ENCODE measurements at regions not wholly inside any gene's neighbourhood (a gene's known extent, or its start where the extent isn't known, plus 50 kb on each side); places are given as distances from the start of the nearest gene placed in this dataset.
A peak's percentile ranks its signal among the peaks of the same experiment; 100 is the strongest.

DNA sequence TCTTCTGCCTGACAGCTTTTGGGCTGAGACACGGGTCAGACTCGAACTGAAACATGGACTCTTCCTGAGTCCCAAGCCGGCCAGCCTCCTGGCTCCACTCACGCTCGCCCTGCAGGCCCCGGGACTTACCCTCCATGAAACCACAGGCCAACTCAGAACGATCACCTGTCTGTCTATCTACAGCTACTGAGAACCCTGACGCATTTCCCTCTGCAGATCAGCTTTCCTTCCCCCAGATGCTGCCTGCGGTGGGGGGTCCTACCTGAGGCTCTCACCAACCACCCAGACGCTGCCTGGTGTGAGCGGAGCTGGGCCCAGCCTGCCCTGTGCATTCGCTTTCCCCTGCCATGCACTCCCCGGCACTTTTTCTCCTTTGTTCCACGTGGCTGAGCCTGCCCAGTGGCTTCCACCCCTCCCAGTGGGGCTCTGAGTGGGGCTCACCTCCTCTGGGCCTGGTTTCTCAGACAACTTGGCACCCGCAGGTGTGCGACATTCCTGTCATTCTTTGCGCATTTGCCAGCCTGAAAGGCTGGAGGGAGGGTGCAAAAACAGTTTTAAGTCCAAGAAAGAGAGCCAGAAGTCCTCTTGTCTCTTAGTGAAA is 60.2 kb downstream of the PLXNA1 start:
- Histone ChIP-seq H3K4me1 (ENCODE audit: insufficient read depth, low read length) (peaks cover 3% of the 10 kb centered on the region; the same call in 1 of the 2 replicates), H2BK15ac (ENCODE audit: low read depth, low read length) (no peak overlapping the region), H3T11ph (ENCODE audit: low read length) (no peak overlapping the region), H3K23ac (ENCODE audit: insufficient read length, low read depth, low read length) (no peak overlapping the region), H3K27ac (ENCODE audit: insufficient read length, low read depth, low read length) (no peak overlapping the region), H4K20me1 (ENCODE audit: control insufficient read depth, insufficient read depth, insufficient read length) (no peaks in the 10 kb centered on the region), H2AFZ (ENCODE audit: low read length) (no peak overlapping the region), H2BK5ac (ENCODE audit: insufficient read length, low read length) (no peak overlapping the region), H2AK5ac (ENCODE audit: insufficient read length, low read length) (no peak overlapping the region), H3K27me3 (ENCODE audit: insufficient read depth, low read length) (no peaks in the 10 kb centered on the region), H3K9me3 (ENCODE audit: control insufficient read depth, low read depth, low read length) (no peaks in the 10 kb centered on the region), H3K79me1 (ENCODE audit: insufficient read depth, low read depth, low read length, poor library complexity, severe bottlenecking) (no peaks in the 10 kb centered on the region), H3K9ac (ENCODE audit: extremely low read depth, insufficient read length, low read length) (no peak overlapping the region), H4K5ac (ENCODE audit: insufficient read length, low read depth, low read length) (no peak overlapping the region), H3K56ac (ENCODE audit: insufficient read length, low read depth, low read length) (no peak overlapping the region), H2BK20ac (ENCODE audit: low read depth, low read length, poor library complexity, severe bottlenecking) (no peak overlapping the region), H3K4me2 (ENCODE audit: insufficient read depth, insufficient read length, low read length) (no peak overlapping the region), H3K79me2 (ENCODE audit: insufficient read depth, low read length) (no peaks in the 10 kb centered on the region), H2BK120ac (ENCODE audit: low read depth, low read length, poor library complexity, severe bottlenecking) (no peak overlapping the region), H2BK12ac (ENCODE audit: insufficient read length, low read depth, low read length) (no peak overlapping the region), H3K23me2 (ENCODE audit: insufficient read length, low read depth, low read length, poor library complexity, severe bottlenecking) (no peaks in the 10 kb centered on the region), H3K14ac (ENCODE audit: insufficient read depth, low read length) (peak overlapping the region; percentile 43; the same call in 1 of the 2 replicates), H3K18ac (ENCODE audit: insufficient read length, low read depth, low read length) (peak overlapping the region; percentile 32), H4K91ac (ENCODE audit: insufficient read length, low read depth, low read length) (peak overlapping the region; percentile 47), H4K8ac (replicated peaks; ENCODE audit: insufficient read length, low read depth, low read length) (no peak overlapping the region), H3K4ac (ENCODE audit: low read depth, low read length) (no peak overlapping the region)
- peaks cover 4 to 8% of the 10 kb centered on the region in 2 experiments for H3K9me3 Mint-ChIP-seq
- WGBS (ENCODE audit: extremely low coverage, insufficient read length, low lambda C conversion rate) = no CpG with 5 or more reads among the region's 17 CpGs
- H3K27ac Mint-ChIP-seq = peak overlapping the region; percentile 85 to 97 (median 95)
- H3K27me3 Mint-ChIP-seq (ENCODE audit: low read depth) = no peaks in the 10 kb centered on the region; the same call in none of the 2 replicates
- no peak for TF ChIP-seq CTCF (conservative IDR thresholded peaks at IDR 0.05)
- H3K4me1 Mint-ChIP-seq = peaks cover 34 to 38% of the 10 kb centered on the region in 2 experiments
- H3K4me3 Mint-ChIP-seq = peak overlapping the region in 1 of 2 experiments; percentile 44; a peak in 1 of 5 replicates
- H3K36me3 Mint-ChIP-seq (ENCODE audit: insufficient read depth in 1 of 3, low read depth in 3 of 3) = peaks cover 0 to 7% (median 2%) of the 10 kb centered on the region in 3 experiments; a peak in 5 of 7 replicates
- peak; percentile 62 for DNase-seq

All from H9 (cell line).